Right lobe of liver (tissue), 6 donors: ENCODE measurements at regions not wholly inside any gene's neighbourhood (a gene's known extent, or its start where the extent isn't known, plus 50 kb on each side); places are given as distances from the start of the nearest gene placed in this dataset.

ENCODE experiments used
- ATAC-seq, 4 donors: fragments of 200-7000 bp; cut with Tn5 transposase; one replicate each; pipeline ENCODE4 v1.9.1; 2020; ENCODE audit warnings: mild to moderate bottlenecking in 4 of 4, moderate library complexity in 4 of 4
- DNase-seq, 3 donors: peaks; one replicate each; pipeline ENCODE4 v3.0.0-alpha.2; 2020
- H3K27ac ChIP-seq, 3 donors: fragments of 200-600 bp; one replicate each; pipeline ENCODE4 v1.8.0; 2022
- H3K27me3 ChIP-seq, 2 donors: fragments of 200-600 bp; one replicate each; pipeline ENCODE4 v1.8.0; 2022
- H3K36me3 ChIP-seq, 4 donors: fragments of 200-600 bp; sonication (generic) in 1 of 4; one replicate each; pipeline versions ENCODE4 v1.5.1 to v1.8.0; 2017 to 2022; ENCODE audit warnings: control low read depth in 1 of 4
- H3K4me1 ChIP-seq, 4 donors: fragments of 200-600 bp; sonication (generic) in 1 of 4; one replicate each; pipeline versions ENCODE4 v1.5.1 to v1.8.0; 2017 to 2022; ENCODE audit warnings: control low read depth in 1 of 4
- H3K4me3 ChIP-seq, 3 donors: fragments of 200-600 bp; one replicate each; pipeline ENCODE4 v1.8.0; 2022
- H3K9me3 ChIP-seq, 4 donors: fragments of 200-600 bp; sonication (generic) in 1 of 4; one replicate each; pipeline versions ENCODE4 v1.5.1 to v1.8.0; 2017 to 2022; ENCODE audit warnings: control low read depth in 1 of 4
- POLR2A ChIP-seq: fragments of 450-650 bp; IDR thresholded peaks from one replicate; pipeline ENCODE4 v1.6.1; 2017; ENCODE audit warnings: antibody characterized with exemption, mild to moderate bottlenecking
- WGBS: methylation state at CpG from one replicate; pipeline ENCODE4 v1.1.6; 2018; ENCODE audit warnings: low coverage, low lambda C conversion rate; ENCODE audit not compliant: insufficient coverage; ENCODE audit errors: missing lambda C conversion rate; 5-methylcytosine and 5-hydroxymethylcytosine counted together
- intact Hi-C, 2 donors: fragments of 100-400 bp; cut with DNase I; formaldehyde crosslinking; loops; one replicate each; pipeline versions ENCODE4 v1.11.2 to v1.14.1; 2022
- TF ChIP-seq, protein P1 (sequence below), 4 donors: fragments of 200-600 bp in 3 of 4; fragments of 450-650 bp in 1 of 4; IDR thresholded peaks; one replicate each; pipeline versions ENCODE4 v1.5.1 to v1.8.0; 2016 to 2022; ENCODE audit warnings: antibody characterized with exemption in 4 of 4, mild to moderate bottlenecking in 2 of 4
- donor health status: DM: no; HTN: yes; CAD: no.
- donor health status: DM: no; HTN: no; CAD: no.
- donor health status: DM: no; HTN: no; CAD: no.
- donor health status: DM: no; HTN: yes; CAD: no.
- donor health status: DM: no; HTN: yes; CAD: no.

GRCh38 chr14:98507264-98507663 lies 764.7 kb downstream of the BCL11B start:
- no peak for DNase-seq
- Histone ChIP-seq H3K27me3 (no peaks in the 10 kb centered on the region), H3K36me3 (no peaks in the 10 kb centered on the region), H3K4me3 (no peak overlapping the region), H3K27ac (no peak overlapping the region), H3K4me1 (no peaks in the 10 kb centered on the region), H3K9me3 (no peaks in the 10 kb centered on the region)
- intact Hi-C loops, result no loop called here
- WGBS, result 38% methylated on average over 2 of the region's 2 CpGs
- ATAC-seq, result no peak
- no peak for TF ChIP-seq POLR2A
- TF ChIP-seq, protein P1, sequence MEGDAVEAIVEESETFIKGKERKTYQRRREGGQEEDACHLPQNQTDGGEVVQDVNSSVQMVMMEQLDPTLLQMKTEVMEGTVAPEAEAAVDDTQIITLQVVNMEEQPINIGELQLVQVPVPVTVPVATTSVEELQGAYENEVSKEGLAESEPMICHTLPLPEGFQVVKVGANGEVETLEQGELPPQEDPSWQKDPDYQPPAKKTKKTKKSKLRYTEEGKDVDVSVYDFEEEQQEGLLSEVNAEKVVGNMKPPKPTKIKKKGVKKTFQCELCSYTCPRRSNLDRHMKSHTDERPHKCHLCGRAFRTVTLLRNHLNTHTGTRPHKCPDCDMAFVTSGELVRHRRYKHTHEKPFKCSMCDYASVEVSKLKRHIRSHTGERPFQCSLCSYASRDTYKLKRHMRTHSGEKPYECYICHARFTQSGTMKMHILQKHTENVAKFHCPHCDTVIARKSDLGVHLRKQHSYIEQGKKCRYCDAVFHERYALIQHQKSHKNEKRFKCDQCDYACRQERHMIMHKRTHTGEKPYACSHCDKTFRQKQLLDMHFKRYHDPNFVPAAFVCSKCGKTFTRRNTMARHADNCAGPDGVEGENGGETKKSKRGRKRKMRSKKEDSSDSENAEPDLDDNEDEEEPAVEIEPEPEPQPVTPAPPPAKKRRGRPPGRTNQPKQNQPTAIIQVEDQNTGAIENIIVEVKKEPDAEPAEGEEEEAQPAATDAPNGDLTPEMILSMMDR (IDR thresholded peaks at IDR 0.05), result no peak

DNA sequence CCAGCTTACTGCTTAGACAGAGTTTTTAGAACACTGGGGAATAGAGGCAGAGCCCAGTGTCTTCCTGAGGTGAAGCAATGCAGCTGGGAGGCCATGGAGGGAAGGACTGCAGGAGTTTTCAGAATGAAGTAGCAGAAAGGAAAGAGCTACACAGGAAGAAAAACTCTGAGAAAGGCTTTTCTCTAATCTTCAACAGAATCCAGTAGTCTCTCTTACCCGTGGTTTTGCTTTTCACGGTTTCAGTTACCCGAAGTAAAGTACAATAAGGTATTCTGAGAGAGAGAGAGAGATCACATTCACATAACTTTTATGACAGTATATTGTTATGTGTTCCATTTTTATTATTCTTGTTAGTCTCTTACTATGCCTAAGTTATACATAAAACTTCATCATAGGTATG lies 761.6 kb downstream of the BCL11B start:
- TF ChIP-seq, protein P1 (IDR thresholded peaks at IDR 0.05), result no peak
- TF ChIP-seq POLR2A, result no peak
- H3K4me3 ChIP-seq, result no peak overlapping the region
- intact Hi-C loops, result no loop called here
- H3K36me3 ChIP-seq, result no peaks in the 10 kb centered on the region
- no peak for ATAC-seq
- H3K9me3 ChIP-seq, result no peaks in the 10 kb centered on the region
- H3K4me1 ChIP-seq, result no peaks in the 10 kb centered on the region
- no peaks in the 10 kb centered on the region for H3K27me3 ChIP-seq
- WGBS, result 63% methylated on average over 3 of the region's 3 CpGs
- no peak overlapping the region for H3K27ac ChIP-seq
- no peak for DNase-seq

- no peak overlapping the region for H3K4me3 ChIP-seq
- no peaks in the 10 kb centered on the region for H3K9me3 ChIP-seq
- DNase-seq, result no peak
- H3K27ac ChIP-seq, result no peak overlapping the region
- H3K27me3 ChIP-seq, result no peaks in the 10 kb centered on the region
- WGBS, result 37% methylated on average over 10 of the region's 10 CpGs
- no peaks in the 10 kb centered on the region for H3K4me1 ChIP-seq
- ATAC-seq, result no peak
- intact Hi-C loops, result no loop called here
- H3K36me3 ChIP-seq, result no peaks in the 10 kb centered on the region
- TF ChIP-seq, protein P1 (IDR thresholded peaks at IDR 0.05), result no peak
- no peak for TF ChIP-seq POLR2A
These were observed 759.3 kb downstream of the BCL11B start for GRCh38 chr14:98512501-98513251.

DNA sequence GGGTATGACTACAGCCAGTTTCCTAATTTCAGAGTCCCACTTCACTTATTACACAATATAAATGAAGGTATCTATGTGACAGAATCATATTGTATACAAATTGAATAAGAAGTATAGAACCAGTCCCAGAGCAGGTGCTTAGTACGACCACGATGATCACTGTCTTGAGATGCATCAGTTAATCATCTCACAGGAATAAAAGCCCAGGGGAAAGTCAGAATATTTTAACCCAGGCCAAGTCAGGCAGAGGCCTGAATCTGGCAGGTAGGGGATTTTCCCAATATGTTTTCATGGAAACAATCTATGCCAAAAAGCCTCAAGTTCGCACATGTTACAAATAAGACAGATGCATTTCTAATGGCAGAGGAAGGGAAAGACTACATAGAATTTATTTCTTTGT lies 758.4 kb downstream of the BCL11B start:
- whole genome bisulfite sequencing, result 47% methylated on average over 3 of the region's 3 CpGs
- no peak overlapping the region for H3K27ac ChIP-seq
- H3K4me3 ChIP-seq, result no peak overlapping the region
- intact Hi-C loops, result no loop called here
- H3K4me1 ChIP-seq, result no peaks in the 10 kb centered on the region
- H3K36me3 ChIP-seq, result no peaks in the 10 kb centered on the region
- no peak for ATAC-seq
- H3K9me3 ChIP-seq, result no peaks in the 10 kb centered on the region
- TF ChIP-seq, protein P1 (IDR thresholded peaks at IDR 0.05), result no peak
- TF ChIP-seq POLR2A, result no peak
- DNase-seq, result no peak
- H3K27me3 ChIP-seq, result no peaks in the 10 kb centered on the region

GRCh38 chr14:98514016-98514415 lies 758.0 kb downstream of the BCL11B start:
- intact Hi-C loops, result no loop called here
- H3K4me1 ChIP-seq, result no peaks in the 10 kb centered on the region
- H3K27ac ChIP-seq, result no peak overlapping the region
- no peaks in the 10 kb centered on the region for H3K36me3 ChIP-seq
- DNase-seq (no peak), ATAC-seq (no peak)
- TF ChIP-seq, protein P1 (IDR thresholded peaks at IDR 0.05), result no peak
- TF ChIP-seq POLR2A, result no peak
- no peak overlapping the region for H3K4me3 ChIP-seq
- no peaks in the 10 kb centered on the region for H3K27me3 ChIP-seq
- H3K9me3 ChIP-seq, result no peaks in the 10 kb centered on the region
